C4-2B (cell line): ENCODE measurements at regions not wholly inside any gene's neighbourhood (a gene's known extent, or its start where the extent isn't known, plus 50 kb on each side); places are given as distances from the start of the nearest gene placed in this dataset.

Experiments used
- ZFX ChIP-seq: fragments of 450-650 bp; IDR thresholded peaks from 2 replicates; pipeline ENCODE4 v1.6.1; 2017
- TF ChIP-seq, protein P1 (sequence below): fragments of 450-650 bp; conservative IDR thresholded peaks from 2 replicates; pipeline ENCODE4 v1.5.1; 2017; ENCODE audit warnings: mild to moderate bottlenecking

DNA sequence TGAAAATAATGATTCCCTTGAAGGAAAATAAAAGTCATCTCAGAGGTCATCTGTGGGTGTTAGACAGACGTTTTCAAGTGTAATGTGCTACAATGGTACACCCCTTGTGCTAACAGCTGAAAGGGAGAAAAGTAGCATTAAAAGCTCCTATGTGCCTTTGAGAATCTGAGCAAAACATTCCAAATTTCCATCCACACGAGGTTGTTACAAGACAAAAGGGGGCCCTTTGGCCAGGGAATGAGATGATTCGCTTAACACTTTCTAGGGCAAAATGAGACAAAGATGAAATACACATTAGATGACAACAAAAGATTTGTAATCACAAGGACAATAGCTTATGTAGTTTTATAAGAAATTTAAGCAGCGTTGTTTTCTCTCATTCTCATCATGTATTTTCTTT, 303.6 kb downstream of the LMX1A start:
- TF ChIP-seq, protein P1, sequence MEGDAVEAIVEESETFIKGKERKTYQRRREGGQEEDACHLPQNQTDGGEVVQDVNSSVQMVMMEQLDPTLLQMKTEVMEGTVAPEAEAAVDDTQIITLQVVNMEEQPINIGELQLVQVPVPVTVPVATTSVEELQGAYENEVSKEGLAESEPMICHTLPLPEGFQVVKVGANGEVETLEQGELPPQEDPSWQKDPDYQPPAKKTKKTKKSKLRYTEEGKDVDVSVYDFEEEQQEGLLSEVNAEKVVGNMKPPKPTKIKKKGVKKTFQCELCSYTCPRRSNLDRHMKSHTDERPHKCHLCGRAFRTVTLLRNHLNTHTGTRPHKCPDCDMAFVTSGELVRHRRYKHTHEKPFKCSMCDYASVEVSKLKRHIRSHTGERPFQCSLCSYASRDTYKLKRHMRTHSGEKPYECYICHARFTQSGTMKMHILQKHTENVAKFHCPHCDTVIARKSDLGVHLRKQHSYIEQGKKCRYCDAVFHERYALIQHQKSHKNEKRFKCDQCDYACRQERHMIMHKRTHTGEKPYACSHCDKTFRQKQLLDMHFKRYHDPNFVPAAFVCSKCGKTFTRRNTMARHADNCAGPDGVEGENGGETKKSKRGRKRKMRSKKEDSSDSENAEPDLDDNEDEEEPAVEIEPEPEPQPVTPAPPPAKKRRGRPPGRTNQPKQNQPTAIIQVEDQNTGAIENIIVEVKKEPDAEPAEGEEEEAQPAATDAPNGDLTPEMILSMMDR = no peak
- no peak for TF ChIP-seq ZFX
